Spleen (tissue), 11 donors: ENCODE measurements at regions not wholly inside any gene's neighbourhood (a gene's known extent, or its start where the extent isn't known, plus 50 kb on each side); places are given as distances from the start of the nearest gene placed in this dataset.

ENCODE experiments used
- DNase-seq: peaks from one replicate; pipeline ENCODE4 v3.0.0-alpha.2; 2020
- H3K27ac ChIP-seq, 8 donors: fragments of 200-600 bp; sonication (generic) in 7 of 8; 1 replicate in 4 of 8; 2 replicates in 4 of 8; pipeline versions ENCODE4 v1.5.0 to v1.8.0; 2016 to 2021; ENCODE audit warnings: inconsistent platforms in 4 of 8, mild to moderate bottlenecking in 4 of 8, moderate library complexity in 1 of 8
- H3K27me3 ChIP-seq, 7 donors: fragments of 200-600 bp; sonication (generic) in 6 of 7; replicated peaks in 1 of 7; 1 replicate in 4 of 7; 2 replicates in 3 of 7; pipeline versions ENCODE4 v1.5.0 to v1.8.0; 2016 to 2021; ENCODE audit warnings: inconsistent platforms in 3 of 7, mild to moderate bottlenecking in 1 of 7
- H3K36me3 ChIP-seq, 6 donors: fragments of 200-600 bp; sonication (generic) in 5 of 6; 1 replicate in 4 of 6; 2 replicates in 2 of 6; pipeline versions ENCODE4 v1.5.0 to v1.8.0; 2016 to 2021; ENCODE audit warnings: inconsistent platforms in 2 of 6
- H3K4me1 ChIP-seq, 6 donors: fragments of 200-600 bp; sonication (generic) in 5 of 6; 1 replicate in 3 of 6; 2 replicates in 3 of 6; pipeline versions ENCODE4 v1.5.0 to v1.8.0; 2016 to 2021; ENCODE audit warnings: inconsistent platforms in 3 of 6
- H3K4me3 ChIP-seq, 8 donors: fragments of 200-600 bp; sonication (generic) in 7 of 8; 1 replicate in 4 of 8; 2 replicates in 4 of 8; pipeline versions ENCODE4 v1.5.0 to v1.8.0; 2016 to 2021; ENCODE audit warnings: inconsistent platforms in 4 of 8, mild to moderate bottlenecking in 4 of 8, moderate library complexity in 2 of 8
- H3K9me3 ChIP-seq, 8 donors: fragments of 200-600 bp; sonication (generic) in 7 of 8; 1 replicate in 4 of 8; 2 replicates in 4 of 8; pipeline versions ENCODE4 v1.5.0 to v1.8.0; 2016 to 2021; ENCODE audit warnings: inconsistent platforms in 4 of 8
- POLR2A ChIP-seq, 3 donors: fragments of 450-650 bp; IDR thresholded peaks; one replicate each; pipeline ENCODE4 v1.5.1; 2017; ENCODE audit warnings: antibody characterized with exemption in 3 of 3, mild to moderate bottlenecking in 1 of 3
- POLR2AphosphoS5 ChIP-seq, 3 donors: sonication (generic); formaldehyde crosslinking; IDR thresholded peaks; one replicate each; pipeline ENCODE4 v1.5.1; 2017; ENCODE audit warnings: antibody characterized with exemption in 3 of 3
- WGBS, 5 donors: extraction: QIAGEN DNeasy Blood & Tissue Kit in 3 of 5; methylation state at CpG; one replicate each; pipeline versions ENCODE4 v1.1.5 to v1.1.7; 2013 to 2018; 5-methylcytosine and 5-hydroxymethylcytosine counted together
- intact Hi-C: fragments of 100-400 bp; cut with DNase I; formaldehyde crosslinking; loops from one replicate; pipeline ENCODE4 v1.15.0; 2023; ENCODE audit warnings: low total_unique reads
- TF ChIP-seq, protein P1 (sequence below), 11 experiments: fragments of 200-600 bp in 7 of 11; fragments of 450-650 bp in 4 of 11; sonication (generic) in 4 of 11; IDR thresholded peaks in 8 of 11; conservative IDR thresholded peaks in 3 of 11; 1 replicate in 7 of 11; 2 replicates in 4 of 11; pipeline versions ENCODE4 v1.4.0 to v1.8.0; 2016 to 2021; ENCODE audit warnings: antibody characterized with exemption in 11 of 11, inconsistent platforms in 4 of 11, mild to moderate bottlenecking in 1 of 11
- donor health status: healthy with polysubstance abuse.
- donor health status: DM: no; HTN: no; CAD: no; lungs with moderate emphysema.
- donor health status: DM: no; HTN: no; CAD: no.
- donor health status: Bipolar disorder and iron deficiency.
- donor health status: healthy.
- donor health status: DM: no; HTN: no; CAD: no.
- donor health status: DM: yes; HTN: yes; CAD: no.

DNA sequence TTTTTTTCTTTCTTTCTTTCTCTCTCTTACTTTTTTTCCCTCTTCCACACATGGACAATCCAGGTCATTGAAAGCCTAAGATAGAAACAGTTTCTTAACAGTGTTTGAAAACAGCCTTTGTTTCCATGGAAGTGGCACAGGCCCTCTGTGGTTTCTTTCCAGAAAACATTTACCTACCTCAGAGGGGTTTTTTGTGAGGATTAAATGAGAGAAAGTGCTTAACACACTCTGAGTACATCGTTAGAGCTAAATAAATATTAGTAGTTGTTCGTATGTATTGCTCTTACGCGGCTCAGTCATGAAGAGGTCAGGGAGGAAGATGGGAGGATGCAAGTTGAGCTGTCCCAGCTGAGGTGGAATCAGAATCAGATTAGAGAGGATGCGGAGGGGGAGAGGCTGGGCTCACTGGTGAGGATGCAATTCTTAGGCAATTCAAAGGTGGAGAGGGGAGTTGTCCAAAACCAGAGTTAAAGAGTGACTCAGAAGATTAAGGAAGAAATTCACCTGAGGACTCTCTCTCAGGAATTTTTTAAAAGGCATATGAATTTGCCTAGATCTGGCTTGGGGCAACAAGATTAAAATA lies 345.4 kb downstream of the PMP22 start:
- TF ChIP-seq, protein P1, sequence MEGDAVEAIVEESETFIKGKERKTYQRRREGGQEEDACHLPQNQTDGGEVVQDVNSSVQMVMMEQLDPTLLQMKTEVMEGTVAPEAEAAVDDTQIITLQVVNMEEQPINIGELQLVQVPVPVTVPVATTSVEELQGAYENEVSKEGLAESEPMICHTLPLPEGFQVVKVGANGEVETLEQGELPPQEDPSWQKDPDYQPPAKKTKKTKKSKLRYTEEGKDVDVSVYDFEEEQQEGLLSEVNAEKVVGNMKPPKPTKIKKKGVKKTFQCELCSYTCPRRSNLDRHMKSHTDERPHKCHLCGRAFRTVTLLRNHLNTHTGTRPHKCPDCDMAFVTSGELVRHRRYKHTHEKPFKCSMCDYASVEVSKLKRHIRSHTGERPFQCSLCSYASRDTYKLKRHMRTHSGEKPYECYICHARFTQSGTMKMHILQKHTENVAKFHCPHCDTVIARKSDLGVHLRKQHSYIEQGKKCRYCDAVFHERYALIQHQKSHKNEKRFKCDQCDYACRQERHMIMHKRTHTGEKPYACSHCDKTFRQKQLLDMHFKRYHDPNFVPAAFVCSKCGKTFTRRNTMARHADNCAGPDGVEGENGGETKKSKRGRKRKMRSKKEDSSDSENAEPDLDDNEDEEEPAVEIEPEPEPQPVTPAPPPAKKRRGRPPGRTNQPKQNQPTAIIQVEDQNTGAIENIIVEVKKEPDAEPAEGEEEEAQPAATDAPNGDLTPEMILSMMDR (IDR thresholded peaks at IDR 0.05 in 8 of 11, conservative IDR thresholded peaks at IDR 0.05 in 3 of 11): no peak
- TF ChIP-seq POLR2A (IDR thresholded peaks at IDR 0.05) (no peak), POLR2AphosphoS5 (IDR thresholded peaks at IDR 0.05) (no peak)
- Histone ChIP-seq H3K4me1 (no peaks in the 10 kb centered on the region), H3K4me3 (no peak overlapping the region), H3K27me3 (no peaks in the 10 kb centered on the region), H3K27ac (no peak overlapping the region), H3K9me3 (peaks cover 0 to 12% (median 6%) of the 10 kb centered on the region in 8 donors), H3K36me3 (no peaks in the 10 kb centered on the region)
- 67 to 76% (median 71%) methylated on average over 5 of the region's 5 CpGs for WGBS, 5 donors
- intact Hi-C loops: no loop called here
- no peak for DNase-seq

DNA sequence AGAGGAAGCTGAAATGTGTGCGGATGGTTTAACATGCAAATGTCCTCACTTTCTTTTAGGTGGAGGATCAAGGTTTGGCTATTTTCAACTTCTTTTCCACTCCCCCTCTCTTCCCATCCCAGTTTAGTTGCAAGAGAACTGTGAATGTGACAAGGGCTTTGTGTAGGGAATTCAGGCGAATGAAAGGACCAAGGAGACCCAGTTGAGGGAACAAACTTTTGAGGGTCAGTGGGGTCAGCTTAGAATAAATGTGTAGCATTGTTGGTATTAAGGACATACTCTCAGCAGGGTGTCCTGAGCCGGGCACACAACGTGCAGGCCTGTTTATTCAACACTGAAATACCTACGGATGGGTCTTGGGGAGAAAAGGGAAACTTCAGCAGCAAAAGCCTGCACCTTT lies 346.0 kb downstream of the PMP22 start:
- Histone ChIP-seq H3K9me3 (peaks cover 0 to 12% (median 6%) of the 10 kb centered on the region in 8 donors), H3K36me3 (no peaks in the 10 kb centered on the region), H3K27ac (no peak overlapping the region), H3K4me3 (no peak overlapping the region), H3K4me1 (no peaks in the 10 kb centered on the region), H3K27me3 (no peaks in the 10 kb centered on the region)
- no peak for TF ChIP-seq POLR2A (IDR thresholded peaks at IDR 0.05)
- TF ChIP-seq POLR2AphosphoS5 (IDR thresholded peaks at IDR 0.05): no peak
- TF ChIP-seq, protein P1 (IDR thresholded peaks at IDR 0.05 in 8 of 11, conservative IDR thresholded peaks at IDR 0.05 in 3 of 11): no peak
- WGBS, 5 donors: 63 to 86% (median 71%) methylated on average over 5 of the region's 5 CpGs
- no peak for DNase-seq
- intact Hi-C loops: no loop called here

DNA sequence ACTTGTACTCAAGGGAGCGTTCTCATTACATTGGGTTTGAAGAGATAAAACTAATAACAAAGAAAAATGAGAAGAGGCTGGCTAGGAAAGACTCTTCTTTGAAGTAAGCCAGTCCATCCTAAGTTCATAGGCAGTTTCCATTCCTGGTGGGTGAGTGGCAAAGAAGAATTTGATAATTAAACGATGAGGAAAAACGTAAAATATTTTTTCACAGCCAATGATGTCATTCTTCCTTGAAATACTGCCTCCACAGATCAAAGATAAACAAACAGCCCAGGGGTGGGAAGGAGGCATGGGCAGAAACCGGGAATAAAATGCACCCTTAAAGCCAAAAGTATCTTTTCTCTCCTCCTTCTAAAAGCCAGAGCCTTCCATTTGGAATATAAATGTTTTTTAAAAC lies 346.6 kb downstream of the PMP22 start:
- intact Hi-C loops: no loop called here
- Histone ChIP-seq H3K4me1 (no peaks in the 10 kb centered on the region), H3K27ac (no peak overlapping the region), H3K9me3 (peaks cover 0 to 12% (median 6%) of the 10 kb centered on the region in 8 donors), H3K36me3 (no peaks in the 10 kb centered on the region), H3K4me3 (no peak overlapping the region), H3K27me3 (no peaks in the 10 kb centered on the region)
- no peak for DNase-seq
- TF ChIP-seq POLR2A (IDR thresholded peaks at IDR 0.05): no peak
- TF ChIP-seq POLR2AphosphoS5 (IDR thresholded peaks at IDR 0.05): no peak
- TF ChIP-seq, protein P1 (IDR thresholded peaks at IDR 0.05 in 8 of 11, conservative IDR thresholded peaks at IDR 0.05 in 3 of 11): no peak
- WGBS, 5 donors: 31 to 47% (median 41%) methylated on average over 4 of the region's 4 CpGs

DNA sequence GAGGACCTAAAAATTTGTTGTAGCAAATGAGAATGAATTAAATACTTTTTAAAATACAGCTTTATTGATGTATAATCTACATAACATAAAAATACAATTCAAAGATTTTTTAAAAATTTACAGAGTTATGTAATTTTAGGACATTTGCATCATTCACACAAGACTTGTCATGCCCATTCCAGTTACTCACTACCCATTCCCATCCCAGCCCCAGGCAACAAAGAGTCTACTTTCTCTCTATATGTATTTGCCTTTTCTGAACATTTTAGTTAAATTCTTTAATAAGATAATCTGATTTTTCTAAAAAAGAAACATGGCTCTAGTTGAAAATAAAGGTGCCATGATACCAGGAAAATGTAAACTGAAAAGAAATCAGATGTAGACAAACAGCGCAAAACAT lies 354.2 kb downstream of the PMP22 start:
- Histone ChIP-seq H3K36me3 (no peaks in the 10 kb centered on the region), H3K9me3 (no peaks in the 10 kb centered on the region), H3K4me3 (no peak overlapping the region), H3K27ac (no peak overlapping the region), H3K27me3 (no peaks in the 10 kb centered on the region), H3K4me1 (no peaks in the 10 kb centered on the region)
- WGBS, 5 donors: 94 to 98% (median 96%) methylated on average over 1 of the region's 1 CpG
- TF ChIP-seq POLR2AphosphoS5 (IDR thresholded peaks at IDR 0.05) (no peak), POLR2A (IDR thresholded peaks at IDR 0.05) (no peak)
- TF ChIP-seq, protein P1 (IDR thresholded peaks at IDR 0.05 in 8 of 11, conservative IDR thresholded peaks at IDR 0.05 in 3 of 11): no peak
- no peak for DNase-seq
- intact Hi-C loops: no loop called here
